Kasumi-1 (cell line): ENCODE measurements at regions not wholly inside any gene's neighbourhood (a gene's known extent, or its start where the extent isn't known, plus 50 kb on each side); places are given as distances from the start of the nearest gene placed in this dataset.

Experiments used
- DNase-seq, 2 experiments: peaks; one replicate each; lab custom pipeline; 2025; lab: John Stamatoyannopoulos, UW

GRCh38 chr9:14031810-14032209 is 282.1 kb downstream of the NFIB start:
- DNase-seq, result no peak

- DNase-seq, result no peak
Observed at GRCh38 chr9:14031060-14031414, 282.9 kb downstream of the NFIB start.

- DNase-seq, result no peak
Observed at GRCh38 chr9:14030375-14031059, 283.4 kb downstream of the NFIB start.

GRCh38 chr9:14029806-14030374 is 284.1 kb downstream of the NFIB start:
- DNase-seq, result no peak

- no peak for DNase-seq
Observed at GRCh38 chr9:14027116-14027800, 286.7 kb downstream of the NFIB start.

GRCh38 chr9:14025741-14026140 is 288.2 kb downstream of the NFIB start:
- no peak for DNase-seq

- DNase-seq, result no peak
Observed at GRCh38 chr9:14023285-14023684, 290.7 kb downstream of the NFIB start.

GRCh38 chr9:14021871-14022525 is 291.9 kb downstream of the NFIB start:
- no peak for DNase-seq

- DNase-seq, result no peak
Observed at GRCh38 chr9:14018081-14018480, 295.9 kb downstream of the NFIB start.

GRCh38 chr9:14014744-14015143 is 299.2 kb downstream of the NFIB start:
- no peak for DNase-seq

GRCh38 chr9:14014218-14014617 is 299.7 kb downstream of the NFIB start:
- no peak for DNase-seq

GRCh38 chr9:14011799-14012560 is 302.0 kb downstream of the NFIB start:
- no peak for DNase-seq

- no peak for DNase-seq
Observed at GRCh38 chr9:14007190-14007769, 306.7 kb downstream of the NFIB start.

- no peak for DNase-seq
Observed at GRCh38 chr9:14006386-14007187, 307.4 kb downstream of the NFIB start.

- DNase-seq, result no peak
Observed at GRCh38 chr9:14004110-14004509, 309.8 kb downstream of the NFIB start.

GRCh38 chr9:13994240-13994639 is 319.7 kb downstream of the NFIB start:
- DNase-seq, result no peak

- DNase-seq, result no peak
Observed at GRCh38 chr9:13993632-13994185, 320.2 kb downstream of the NFIB start.

GRCh38 chr9:13992138-13993088 is 321.5 kb downstream of the NFIB start:
- no peak for DNase-seq

GRCh38 chr9:13991395-13991794 is 322.5 kb downstream of the NFIB start:
- DNase-seq, result no peak

GRCh38 chr9:13990994-13991393 is 322.9 kb downstream of the NFIB start:
- DNase-seq, result no peak
